Fibroblast of peridontal ligament (primary cell): ENCODE measurements at regions not wholly inside any gene's neighbourhood (a gene's known extent, or its start where the extent isn't known, plus 50 kb on each side); places are given as distances from the start of the nearest gene placed in this dataset.
A peak's percentile ranks its signal among the peaks of the same experiment; 100 is the strongest.
"Not testable (repeated sequence)": the region's sequence is repeated elsewhere in the genome, so short reads cannot be mapped to it uniquely, and the experiment has no call there.

Source experiments
- DNase-seq: peaks from one replicate; pipeline ENCODE4 v3.0.0-alpha.2; 2010; ENCODE audit errors: extremely low read depth

- no peak for DNase-seq
These were observed 252.6 kb upstream of the ANKRD30A start for GRCh38 chr10:36872702-36873393.

- peak; percentile 17 for DNase-seq
These were observed 284.6 kb upstream of the ANKRD30A start for GRCh38 chr10:36840788-36841187.

GRCh38 chr10:36837416-36837815 lies 288.0 kb upstream of the ANKRD30A start:
- no peak for DNase-seq

GRCh38 chr10:36819781-36820180 lies 305.6 kb upstream of the ANKRD30A start:
- no peak for DNase-seq

GRCh38 chr10:36817898-36818297 lies 307.5 kb upstream of the ANKRD30A start:
- DNase-seq: no peak

- no peak for DNase-seq
These were observed 316.6 kb upstream of the ANKRD30A start for GRCh38 chr10:36808625-36809362.

- DNase-seq: no peak
These were observed 322.2 kb upstream of the ANKRD30A start for GRCh38 chr10:36803229-36803628.

- DNase-seq: peak; percentile 57
These were observed 322.8 kb upstream of the ANKRD30A start for GRCh38 chr10:36802490-36803153.

- DNase-seq: no peak
These were observed 323.7 kb upstream of the ANKRD30A start for GRCh38 chr10:36801660-36802059.

- DNase-seq: no peak
These were observed 330.4 kb upstream of the ANKRD30A start for GRCh38 chr10:36794981-36795380.

- DNase-seq: peak; percentile 13
These were observed 335.4 kb upstream of the ANKRD30A start for GRCh38 chr10:36789974-36790373.

GRCh38 chr10:36788152-36788551 lies 337.2 kb upstream of the ANKRD30A start:
- DNase-seq: no peak

- no peak for DNase-seq
These were observed 342.0 kb upstream of the ANKRD30A start for GRCh38 chr10:36783400-36783799.

- DNase-seq: no peak
These were observed 343.8 kb upstream of the ANKRD30A start for GRCh38 chr10:36781570-36781969.

- DNase-seq: no peak
These were observed 345.2 kb upstream of the ANKRD30A start for GRCh38 chr10:36780158-36780557.

- peak; percentile 90 for DNase-seq
These were observed 346.1 kb upstream of the ANKRD30A start for GRCh38 chr10:36779238-36779846.

GRCh38 chr10:36778651-36779050 lies 346.7 kb upstream of the ANKRD30A start:
- no peak for DNase-seq

GRCh38 chr10:36773652-36774051 lies 351.7 kb upstream of the ANKRD30A start:
- DNase-seq: no peak

GRCh38 chr10:36771725-36772124 lies 353.7 kb upstream of the ANKRD30A start:
- no peak for DNase-seq

GRCh38 chr10:36769741-36770140 lies 355.7 kb upstream of the ANKRD30A start:
- DNase-seq: not testable (repeated sequence)

GRCh38 chr10:36766940-36767339 lies 358.5 kb upstream of the ANKRD30A start:
- no peak for DNase-seq

- DNase-seq: no peak
These were observed 359.0 kb upstream of the ANKRD30A start for GRCh38 chr10:36766415-36766810.
